Stimulated activated CD4-positive, alpha-beta T cell treated with anti-CD3 and anti-CD28 coated beads, Interleukin-4, amount 100 ng/mL, for 1 hour (primary cell): ENCODE measurements at regions not wholly inside any gene's neighbourhood (a gene's known extent, or its start where the extent isn't known, plus 50 kb on each side); places are given as distances from the start of the nearest gene placed in this dataset.
"Not testable (repeated sequence)": the region's sequence is repeated elsewhere in the genome, so short reads cannot be mapped to it uniquely, and the experiment has no call there.

Experiments used
- DNase-seq: peaks from one replicate; pipeline ENCODE4 v3.0.0-alpha.2; 2020

DNA sequence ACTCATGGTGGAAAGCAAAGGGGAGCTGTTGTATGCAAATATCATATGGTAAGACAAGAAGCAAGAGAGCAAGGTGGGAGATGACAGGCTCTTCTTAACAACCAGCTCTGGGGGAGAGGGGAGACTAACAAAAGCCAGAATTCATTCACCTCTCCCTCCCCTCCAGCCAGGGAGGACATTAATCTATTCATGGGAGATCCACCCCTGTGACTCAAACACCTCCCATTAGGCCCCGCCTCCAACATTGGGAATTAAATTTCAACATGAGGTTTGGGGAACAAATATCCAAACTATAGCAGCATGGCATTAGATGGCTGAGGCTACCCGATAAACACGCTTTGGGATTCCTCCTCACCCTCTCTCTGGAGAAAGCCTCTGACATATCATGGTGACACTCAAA is 210.6 kb downstream of the RHOU start:
- no peak for DNase-seq

GRCh38 chr1:228949617-228950016 is 214.3 kb downstream of the RHOU start:
- not testable (repeated sequence) for DNase-seq

DNA sequence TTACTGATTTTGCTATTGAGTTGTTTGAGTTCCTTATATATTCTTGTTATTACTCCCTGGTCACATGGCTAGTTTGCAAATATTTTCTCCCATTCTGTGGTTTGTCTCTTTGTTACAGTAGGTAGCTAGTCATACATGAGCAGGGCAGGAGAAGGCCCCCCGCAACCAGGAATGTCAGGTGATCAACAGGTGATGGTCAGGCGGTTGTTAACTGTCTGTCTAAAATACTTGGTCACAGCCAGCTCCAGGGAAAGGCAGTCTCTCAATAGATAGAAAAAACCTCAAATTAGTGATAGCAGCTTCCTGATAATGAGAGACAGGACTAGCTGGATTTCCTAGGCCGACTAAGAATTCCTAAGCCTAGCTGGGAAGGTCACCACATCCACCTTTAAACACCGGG is 217.9 kb downstream of the RHOU start:
- DNase-seq, result no peak

DNA sequence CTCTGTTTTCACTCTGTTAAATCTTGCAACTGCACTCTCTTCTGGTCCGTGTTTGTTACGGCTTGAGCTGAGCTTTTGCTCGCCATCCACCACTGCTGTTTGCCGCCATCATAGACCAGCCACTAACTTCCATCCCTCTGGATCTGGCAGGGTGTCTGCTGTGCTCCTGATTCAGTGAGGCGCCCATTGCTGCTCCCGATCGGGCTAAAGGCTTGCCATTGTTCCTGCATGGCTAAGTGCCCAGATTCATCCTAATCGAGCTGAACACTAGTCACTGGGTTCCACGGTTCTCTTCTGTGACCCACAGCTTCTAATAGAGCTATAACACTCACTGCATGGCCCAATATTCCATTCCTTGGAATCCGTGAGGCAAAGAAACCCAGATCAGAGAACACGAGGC is 218.5 kb downstream of the RHOU start:
- DNase-seq, result not testable (repeated sequence)

DNA sequence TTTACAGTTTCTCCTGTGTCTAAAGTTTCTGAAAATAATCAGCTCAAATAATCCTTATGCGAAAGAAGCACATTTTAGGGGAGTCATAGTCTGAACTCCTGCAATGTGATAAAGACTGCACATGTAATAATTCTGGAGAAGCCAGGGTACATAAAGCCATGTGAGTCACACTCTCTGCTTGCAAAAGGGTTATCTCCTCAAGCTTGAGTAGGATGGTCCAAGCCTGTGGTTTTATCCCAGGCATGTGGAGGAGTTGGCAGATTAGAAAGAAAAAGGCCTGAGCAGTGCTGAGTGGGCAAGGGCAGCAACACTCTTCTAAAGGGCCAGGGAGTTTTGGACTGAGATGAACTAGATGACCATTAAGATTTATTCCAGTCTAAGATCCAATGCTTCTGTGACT is 220.4 kb downstream of the RHOU start:
- no peak for DNase-seq

DNA sequence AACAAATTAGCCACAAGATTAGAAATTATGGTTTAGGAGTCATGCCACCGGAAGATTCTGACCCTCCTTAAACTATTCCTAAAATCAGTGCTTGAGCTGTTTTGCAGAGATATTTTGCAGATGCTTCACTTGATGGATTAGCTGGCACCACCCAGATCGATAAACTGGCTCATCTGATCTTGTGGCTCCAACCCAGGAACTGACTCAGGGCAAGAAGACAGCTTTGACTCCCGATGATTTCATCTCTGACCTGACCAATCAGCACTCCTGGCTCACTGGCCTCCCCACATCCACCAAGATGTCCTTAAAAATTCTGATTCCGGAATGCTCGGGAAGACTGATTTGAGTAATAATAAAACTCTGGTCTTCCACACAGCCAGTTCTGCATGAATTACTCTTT is 221.6 kb downstream of the RHOU start:
- no peak for DNase-seq

DNA sequence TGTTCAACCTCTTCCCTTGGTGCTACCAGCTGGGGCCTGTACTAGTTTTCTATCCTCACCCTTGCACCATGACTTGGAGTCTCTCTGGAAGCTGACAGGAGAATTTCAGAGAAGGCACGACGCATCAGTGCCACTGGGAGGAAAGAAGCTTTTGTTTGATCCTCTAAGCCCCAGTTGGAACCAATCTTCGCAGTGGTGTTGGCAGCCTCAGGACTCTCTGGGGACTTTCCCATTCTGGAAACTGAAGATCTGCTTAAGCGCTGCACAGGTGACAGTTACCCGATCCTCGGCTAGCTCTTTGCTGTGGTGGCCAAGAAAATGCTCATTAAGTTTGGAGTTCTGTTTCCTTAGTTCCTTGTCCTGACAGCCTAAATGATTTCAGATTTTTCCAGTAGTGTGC is 222.3 kb downstream of the RHOU start:
- no peak for DNase-seq

GRCh38 chr1:228958121-228958520 is 222.8 kb downstream of the RHOU start:
- DNase-seq, result no peak

DNA sequence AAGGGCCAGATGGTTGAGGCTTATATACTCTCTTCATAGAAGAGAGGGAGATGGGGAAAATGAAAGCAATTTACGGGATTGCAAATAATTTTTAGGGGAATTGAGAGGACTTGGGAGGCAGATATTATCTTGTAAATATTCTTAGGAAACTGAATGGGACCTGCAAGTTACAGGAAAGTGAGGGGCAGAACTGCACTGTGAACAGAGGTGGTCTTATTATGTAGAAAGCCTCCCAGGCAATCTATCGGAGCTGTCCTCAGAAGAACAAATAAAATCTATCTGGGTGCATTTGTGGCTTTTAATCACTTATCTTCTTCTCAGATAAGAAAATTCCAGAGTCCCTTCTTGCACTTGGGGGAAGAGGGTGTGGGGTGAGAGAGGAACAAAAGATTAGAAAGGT is 223.5 kb downstream of the RHOU start:
- no peak for DNase-seq

- no peak for DNase-seq
Observed at GRCh38 chr1:228960705-228961104, 225.4 kb downstream of the RHOU start.

DNA sequence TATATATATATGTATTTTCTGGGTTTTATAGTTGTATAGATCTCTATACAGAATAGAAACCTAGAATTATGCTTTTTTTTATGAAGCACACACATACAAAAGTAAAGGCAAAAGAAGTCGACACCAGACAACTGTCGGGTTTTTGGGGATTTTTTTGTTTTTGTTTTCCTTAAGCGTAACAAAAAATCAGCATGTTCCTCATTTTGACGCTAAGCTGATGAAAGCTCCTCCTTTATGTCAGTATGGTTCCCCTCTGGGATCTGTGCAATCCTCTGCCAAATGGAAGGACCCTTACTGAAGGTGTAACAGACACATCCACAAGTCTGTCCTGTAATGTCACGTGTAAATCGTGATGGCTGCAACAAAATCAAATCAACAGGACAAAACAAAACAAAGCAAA is 226.2 kb downstream of the RHOU start:
- DNase-seq, result no peak

- DNase-seq, result no peak
Observed at GRCh38 chr1:228963795-228964177, 228.5 kb downstream of the RHOU start.

GRCh38 chr1:228964178-228965089 is 229.2 kb downstream of the RHOU start:
- DNase-seq, result no peak

DNA sequence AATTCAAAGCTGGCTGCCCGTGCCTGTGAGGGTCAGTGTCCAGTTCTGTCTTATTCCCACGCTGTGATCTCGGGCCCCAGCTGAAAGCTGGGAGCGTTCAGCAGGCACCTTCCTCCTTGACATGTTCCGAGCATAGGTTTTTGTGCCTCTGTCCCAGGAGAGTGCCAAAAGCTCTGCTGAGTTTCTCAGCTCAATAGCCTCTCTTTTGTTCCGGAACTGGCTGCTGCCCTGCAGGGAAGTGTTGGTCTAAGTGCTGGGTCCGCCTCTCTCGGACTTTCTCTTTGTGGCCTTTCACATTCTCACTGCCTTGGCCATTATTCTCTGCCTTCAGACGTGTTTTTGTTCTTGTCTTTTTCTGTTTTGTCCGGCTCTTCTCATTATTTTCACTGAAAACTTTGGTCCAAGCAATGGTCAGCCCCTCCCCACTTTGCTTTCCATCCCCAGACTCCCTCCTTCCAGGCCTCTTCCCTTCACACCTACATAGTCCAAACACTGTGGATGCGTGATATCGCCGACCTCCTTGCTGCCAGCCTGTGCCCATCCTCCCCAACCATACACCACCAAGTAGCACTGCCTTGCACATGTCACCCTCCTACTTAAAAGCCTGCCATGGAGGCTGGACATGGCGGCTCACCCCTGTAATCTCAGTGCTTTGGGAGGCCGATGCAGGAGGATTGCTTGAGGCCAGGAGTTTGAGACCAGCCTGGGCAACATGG is 233.8 kb downstream of the RHOU start:
- DNase-seq, result no peak

GRCh38 chr1:228969953-228970800 is 234.9 kb downstream of the RHOU start:
- DNase-seq, result no peak

DNA sequence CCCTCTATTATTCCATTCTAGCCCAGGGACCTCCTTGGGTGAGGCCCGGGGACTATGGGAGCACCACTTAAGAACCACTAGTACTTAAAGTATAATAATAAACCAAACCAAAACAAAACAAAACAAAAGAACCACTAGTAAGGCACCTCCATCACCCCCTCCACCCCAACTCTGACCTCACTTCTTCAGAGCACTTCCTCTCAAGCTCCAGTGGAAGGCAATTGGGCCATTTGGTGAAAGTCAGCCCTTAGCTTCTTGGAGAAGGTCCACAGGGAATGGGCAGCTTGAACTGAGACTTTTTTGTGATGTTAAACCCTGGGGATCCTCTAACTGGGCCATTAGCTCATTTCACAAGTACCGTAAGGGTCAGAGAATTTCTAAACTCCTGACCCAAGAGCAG is 237.3 kb downstream of the RHOU start:
- DNase-seq, result no peak

DNA sequence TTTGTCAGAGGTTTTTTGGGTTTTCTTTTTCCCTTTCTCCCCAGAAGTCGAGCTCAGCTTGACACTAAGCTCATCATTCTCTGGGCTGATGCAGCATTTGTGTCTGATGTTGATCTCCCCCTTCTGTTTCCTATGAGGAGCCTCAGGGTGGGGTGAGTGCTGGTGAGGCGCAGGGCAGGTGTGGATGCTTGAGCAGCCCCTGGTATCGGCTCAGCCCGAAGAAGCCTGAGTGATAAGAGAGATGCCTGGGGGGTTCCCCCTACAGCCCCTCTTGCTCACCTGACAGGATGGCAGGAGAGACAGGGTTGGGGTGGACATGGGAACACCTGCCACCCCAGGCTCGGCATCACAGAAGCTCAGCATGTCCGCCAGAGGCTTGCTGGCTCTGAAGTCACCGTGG is 239.0 kb downstream of the RHOU start:
- no peak for DNase-seq

DNA sequence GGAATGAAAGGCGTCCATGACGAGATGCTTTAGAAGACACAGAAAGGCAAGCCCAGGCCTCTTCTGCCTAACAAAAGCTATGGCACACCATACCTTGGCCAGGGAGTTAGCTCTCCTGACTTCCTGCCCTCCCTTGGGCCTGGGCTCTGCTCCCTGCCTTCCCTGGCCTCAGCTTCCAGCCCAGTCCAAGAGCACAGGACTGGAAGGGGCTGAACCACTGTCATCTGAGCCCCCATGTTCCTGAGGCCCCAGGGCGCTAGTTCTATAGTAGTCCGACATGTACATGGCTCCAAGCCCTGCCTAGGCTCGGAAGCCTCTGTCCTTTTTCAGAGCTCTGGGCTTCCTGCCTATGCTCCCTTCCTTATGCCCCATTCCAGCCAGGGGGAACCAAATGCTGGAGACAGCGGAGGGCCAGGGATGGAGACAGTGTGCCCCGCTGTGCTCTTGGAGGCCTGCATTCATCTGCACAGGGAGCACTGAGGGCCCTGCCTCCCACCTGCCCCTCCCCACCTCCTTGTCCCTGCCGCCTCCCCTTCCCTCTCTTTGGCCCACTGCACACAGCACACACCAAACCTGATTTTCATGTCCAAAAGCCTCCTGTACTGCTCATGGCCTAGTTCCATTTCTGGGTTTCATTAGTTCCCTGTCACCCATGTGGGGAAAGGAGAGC is 240.1 kb downstream of the RHOU start:
- DNase-seq, result no peak

DNA sequence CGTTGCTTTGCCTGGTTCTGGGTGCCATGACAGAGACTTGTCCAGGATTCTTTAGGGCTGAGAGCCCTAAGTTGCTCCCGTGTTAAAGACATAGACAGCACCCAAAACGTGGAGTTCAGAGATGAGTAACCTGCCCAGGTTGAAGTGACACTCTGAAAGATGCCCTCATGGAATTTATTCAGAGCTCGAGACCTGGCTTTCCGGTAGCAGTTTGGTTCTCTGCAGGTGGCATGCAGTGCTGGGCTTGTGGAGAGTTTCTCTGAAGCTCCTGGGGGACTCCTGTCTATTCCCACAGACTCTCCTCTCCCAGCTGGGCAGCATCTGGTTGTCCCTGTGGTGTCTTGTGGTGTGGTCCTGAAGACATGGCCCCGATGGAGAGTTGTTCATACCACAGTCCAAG is 241.0 kb downstream of the RHOU start:
- DNase-seq, result no peak

DNA sequence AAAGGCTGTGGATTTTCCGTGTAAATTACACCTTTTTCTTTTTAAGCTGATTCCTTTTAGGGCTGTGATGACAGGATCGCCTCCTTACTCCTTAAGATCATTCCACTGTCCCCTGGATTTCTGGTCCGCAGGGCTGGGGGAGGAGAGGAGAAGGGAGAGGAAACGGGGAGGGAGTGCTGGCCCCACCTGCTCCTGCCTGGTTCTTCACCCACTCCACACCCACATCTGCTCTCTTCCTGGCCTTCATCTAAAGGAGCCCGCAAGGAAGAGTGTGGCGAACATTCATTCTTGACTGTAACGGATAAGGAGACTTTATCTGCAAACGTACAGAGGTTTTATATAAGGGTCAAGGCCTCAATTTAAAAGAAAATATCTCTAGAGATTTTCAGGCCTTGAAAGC is 242.0 kb downstream of the RHOU start:
- DNase-seq, result no peak

GRCh38 chr1:228977741-228978140 is 242.5 kb downstream of the RHOU start:
- DNase-seq, result no peak

DNA sequence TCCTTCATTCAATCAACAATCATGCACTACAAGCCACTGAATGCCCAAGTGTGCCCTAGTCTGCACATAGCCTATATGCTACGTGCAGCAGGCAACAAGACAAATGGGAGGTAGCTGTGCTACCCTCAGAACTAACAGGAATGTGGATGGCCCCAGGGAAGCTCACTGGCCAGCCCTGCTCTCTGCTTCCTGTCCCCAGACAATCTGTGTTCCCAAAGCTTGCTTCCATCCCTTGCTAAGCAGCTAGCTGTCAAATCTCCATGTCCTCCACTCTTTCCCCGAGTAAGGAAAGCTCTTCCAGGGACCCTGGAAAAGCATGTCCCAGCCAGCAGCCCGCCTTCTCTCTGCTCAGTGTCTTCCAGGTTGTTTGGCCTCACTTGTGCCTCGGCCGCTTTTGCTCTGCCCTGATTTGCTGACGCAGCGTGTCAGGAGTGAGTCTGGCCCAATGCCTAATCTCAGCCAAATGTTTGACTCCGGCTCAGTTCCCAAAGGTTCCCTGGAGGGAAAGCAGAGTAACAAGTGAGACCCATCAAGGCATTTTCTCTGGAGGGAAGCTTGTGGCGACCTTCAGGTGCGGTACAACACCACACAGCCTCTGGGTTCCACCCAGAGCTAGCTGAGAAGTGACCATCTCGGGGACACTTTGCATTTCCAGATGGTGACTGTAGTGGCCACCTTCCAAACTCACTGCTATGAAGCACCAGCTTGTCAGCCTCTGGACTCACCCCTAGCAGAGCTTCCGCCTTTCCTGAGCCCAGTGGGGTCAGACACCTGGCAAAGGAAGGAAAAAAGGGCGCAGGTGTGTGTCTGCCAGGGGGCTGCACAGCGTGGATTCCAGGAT is 243.4 kb downstream of the RHOU start:
- DNase-seq, result no peak
